K562 (cell line): ENCODE measurements at regions not wholly inside any gene's neighbourhood (a gene's known extent, or its start where the extent isn't known, plus 50 kb on each side); places are given as distances from the start of the nearest gene placed in this dataset.

Experiments used
- ATAC-seq: fragments of 200-7000 bp; cut with Tn5 transposase; 3 replicates; pipeline ENCODE4 v1.9.1; 2020; ENCODE audit warnings: moderate library complexity
- BruUV-seq: library from RNA; stranded (reverse); fragments of 400-500 nt; replicated peaks from 2 replicates; lab custom pipeline; 2021; lab: Mats Ljungman, UMichigan
- CTCF ChIA-PET: fragments of 300-600 bp; formaldehyde crosslinking; extraction: SDS; loops from one replicate; lab custom pipeline; 2021; ENCODE audit warnings: low intra/inter-chr PET ratio; lab: Yijun Ruan, JAX
- POLR2A ChIA-PET: fragments of 300-600, 350-650 bp; sonication (Branson Sonifier 250); formaldehyde crosslinking; extraction: SDS; loops from one replicate; lab custom pipeline; 2021; ENCODE audit warnings: antibody characterized with exemption, inconsistent platforms; lab: Yijun Ruan, JAX
- DNase-seq, 4 experiments: peaks; one replicate each; pipeline versions ENCODE4 v3.0.0 to v3.0.0-alpha.2; 2011 to 2018; ENCODE audit warnings: low spot score in 3 of 4, mixed read lengths in 3 of 4; ENCODE audit errors: extremely low read depth in 1 of 4
- FAIRE-seq: peaks from 2 replicates; lab custom pipeline; 2011; peaks lifted over from hg19 to GRCh38; lab: Jason Lieb, UNC
- H2AFZ ChIP-seq: 2 replicates; pipeline ENCODE4 v1.6.0; 2011; ENCODE audit warnings: low read depth, low read length, control low read depth, inconsistent platforms
- H3K27ac ChIP-seq: fragments of 200-600 bp; 3 replicates; pipeline ENCODE4 v1.8.0; 2011; ENCODE audit warnings: low read depth, mild to moderate bottlenecking, control low read depth, inconsistent platforms, low read length, moderate library complexity, mixed read lengths; ENCODE audit errors: extremely low read depth
- H3K27me3 ChIP-seq, 2 experiments: fragments of 300-600 bp in 1 of 2; 2 replicates in 1 of 2; 3 replicates in 1 of 2; pipeline versions ENCODE4 v1.6.0 to v1.8.0; 2011; ENCODE audit warnings: inconsistent platforms in 2 of 2, low read length in 2 of 2, mild to moderate bottlenecking in 1 of 2, mixed read lengths in 1 of 2, moderate library complexity in 1 of 2; ENCODE audit not compliant: control insufficient read depth in 2 of 2, insufficient read depth in 2 of 2
- H3K36me3 ChIP-seq: fragments of 300-600 bp; 3 replicates; pipeline ENCODE4 v1.8.0; 2011; ENCODE audit warnings: mild to moderate bottlenecking, low read length, inconsistent platforms; ENCODE audit not compliant: control insufficient read depth, insufficient read depth
- H3K4me1 ChIP-seq, 2 experiments: fragments of 200-600 bp in 1 of 2; replicated peaks in 1 of 2; 2 replicates in 1 of 2; 3 replicates in 1 of 2; pipeline versions ENCODE4 v1.5.1 to v1.8.0; 2011; ENCODE audit warnings: inconsistent platforms in 2 of 2, low read length in 2 of 2, mild to moderate bottlenecking in 1 of 2, mixed read lengths in 1 of 2, moderate library complexity in 1 of 2; ENCODE audit not compliant: control insufficient read depth in 2 of 2, insufficient read depth in 2 of 2
- H3K4me2 ChIP-seq: 2 replicates; pipeline ENCODE4 v1.6.1; 2011; ENCODE audit warnings: low read length, control low read depth, inconsistent platforms, mixed read lengths; ENCODE audit not compliant: insufficient read depth
- H3K4me3 ChIP-seq: fragments of 200-600 bp; sonication (generic), shearing (Covaris generic); 2 replicates; pipeline ENCODE4 v1.5.1; 2016; ENCODE audit warnings: control low read depth, inconsistent platforms
- H3K79me2 ChIP-seq: fragments of 200-600 bp; 3 replicates; pipeline ENCODE4 v1.8.0; 2011; ENCODE audit warnings: low read length, inconsistent platforms; ENCODE audit not compliant: control insufficient read depth, insufficient read depth
- H3K9ac ChIP-seq, 2 experiments: 2 replicates each; pipeline versions ENCODE4 v1.6.0 to v1.6.1; 2011; ENCODE audit warnings: low read depth in 2 of 2, low read length in 2 of 2, control low read depth in 1 of 2, inconsistent platforms in 1 of 2, mild to moderate bottlenecking in 1 of 2, mixed read lengths in 1 of 2; ENCODE audit not compliant: insufficient read depth in 1 of 2
- H3K9me1 ChIP-seq: one replicate; pipeline ENCODE4 v1.6.0; 2011; ENCODE audit warnings: inconsistent platforms, mild to moderate bottlenecking, low read length, moderate library complexity; ENCODE audit not compliant: control insufficient read depth, insufficient read depth
- H3K9me3 ChIP-seq: replicated peaks from 2 replicates; pipeline ENCODE4 v1.5.1; 2011; ENCODE audit warnings: low read depth, low read length, inconsistent platforms; ENCODE audit not compliant: control insufficient read depth, insufficient read depth
- H4K20me1 ChIP-seq: replicated peaks from 2 replicates; pipeline ENCODE4 v1.6.1; 2011; ENCODE audit warnings: low read length, inconsistent platforms, mixed read lengths; ENCODE audit not compliant: control insufficient read depth, insufficient read depth
- ASH1L ChIP-seq: fragments of 450-650 bp; IDR thresholded peaks from 2 replicates; pipeline ENCODE4 v1.6.1; 2018; ENCODE audit warnings: borderline replicate concordance, mild to moderate bottlenecking, low read depth; ENCODE audit not compliant: partially characterized antibody
- CBFA2T3 ChIP-seq: fragments of 450-650 bp; IDR thresholded peaks from 2 replicates; pipeline ENCODE4 v1.6.1; 2017
- FOXK2 ChIP-seq, 2 experiments: fragments of 450-650 bp; IDR thresholded peaks in 1 of 2; conservative IDR thresholded peaks in 1 of 2; 2 replicates each; pipeline ENCODE4 v1.6.1; 2016; ENCODE audit warnings: low read depth in 2 of 2, mild to moderate bottlenecking in 1 of 2
- JUND ChIP-seq, 2 experiments: IDR thresholded peaks; 2 replicates in 1 of 2; 3 replicates in 1 of 2; pipeline ENCODE4 v1.6.1; 2011; ENCODE audit warnings: borderline replicate concordance in 2 of 2, low read depth in 2 of 2, low read length in 2 of 2, improper control_type of control experiment in 1 of 2, missing biosample characterization in 1 of 2, missing genetic modification characterization in 1 of 2, missing genetic modification reagents in 1 of 2
- NFIC ChIP-seq: fragments of 450-650 bp; IDR thresholded peaks from 2 replicates; pipeline ENCODE4 v1.6.1; 2017; ENCODE audit warnings: mild to moderate bottlenecking, inconsistent platforms
- RUNX1 ChIP-seq: sonication (generic); IDR thresholded peaks from 2 replicates; pipeline ENCODE4 v1.6.1; 2016; ENCODE audit warnings: antibody characterized with exemption, low read depth
- SIRT6 ChIP-seq: IDR thresholded peaks from one replicate; pipeline ENCODE4 v1.6.1; 2012; ENCODE audit warnings: low read depth, mild to moderate bottlenecking, control low read depth, inconsistent platforms, low read length, moderate library complexity
- SNIP1 ChIP-seq: fragments of 450-650 bp; IDR thresholded peaks from 2 replicates; pipeline ENCODE4 v1.7.1; 2017; ENCODE audit warnings: low read depth, mild to moderate bottlenecking
- TCF7 ChIP-seq: sonication (generic); IDR thresholded peaks from 2 replicates; pipeline ENCODE4 v1.6.1; 2016; ENCODE audit warnings: antibody characterized with exemption, borderline replicate concordance
- ZNF274 ChIP-seq: IDR thresholded peaks from 2 replicates; pipeline ENCODE4 v1.6.1; 2011; ENCODE audit warnings: low read depth, mild to moderate bottlenecking, low read length, moderate library complexity, borderline replicate concordance
- ZNF436 ChIP-seq: fragments of 250-450, 450-650 bp; sonication (Bioruptor Pico); formaldehyde crosslinking; IDR thresholded peaks from 2 replicates; pipeline ENCODE4 v1.7.0; 2020; ENCODE audit warnings: mild to moderate bottlenecking
- WGBS: fragments of 100-300 bp; shearing (Covaris generic); methylation state at CpG from one replicate; pipeline ENCODE4 v1.1.6; 2016; ENCODE audit warnings: low coverage, mixed read lengths; ENCODE audit not compliant: insufficient coverage; ENCODE audit errors: missing lambda C conversion rate; 5-methylcytosine and 5-hydroxymethylcytosine counted together
- in situ Hi-C: fragments of 300-500 bp; cut with MboI; formaldehyde crosslinking; loops from 4 replicates; pipeline ENCODE4 v1.15.0; 2018; ENCODE audit warnings: inconsistent platforms, mixed read lengths
- intact Hi-C: fragments of 100-400 bp; cut with micrococcal nuclease; formaldehyde crosslinking; loops from 2 replicates; pipeline ENCODE4 v1.14.2; 2022
- TF ChIP-seq, protein P1 (sequence below), 3 experiments: IDR thresholded peaks in 2 of 3; conservative IDR thresholded peaks in 1 of 3; 2 replicates each; pipeline ENCODE4 v1.5.1; 2011 to 2012; ENCODE audit warnings: low read length in 3 of 3, mild to moderate bottlenecking in 3 of 3, control low read depth in 2 of 3, improper control_type of control experiment in 1 of 3, inconsistent platforms in 1 of 3, low read depth in 1 of 3, mixed read lengths in 1 of 3, moderate library complexity in 1 of 3; ENCODE audit not compliant: insufficient read depth in 2 of 3
- TF ChIP-seq, protein P2 (sequence below): fragments of 450-650 bp; IDR thresholded peaks from 2 replicates; pipeline ENCODE4 v1.6.1; 2017; ENCODE audit warnings: mild to moderate bottlenecking, moderate library complexity
- TF ChIP-seq, protein P3 (sequence below): fragments of 450-650 bp; IDR thresholded peaks from one replicate; pipeline ENCODE4 v1.6.1; 2018; ENCODE audit warnings: mild to moderate bottlenecking, moderate library complexity; ENCODE audit not compliant: partially characterized antibody

DNA sequence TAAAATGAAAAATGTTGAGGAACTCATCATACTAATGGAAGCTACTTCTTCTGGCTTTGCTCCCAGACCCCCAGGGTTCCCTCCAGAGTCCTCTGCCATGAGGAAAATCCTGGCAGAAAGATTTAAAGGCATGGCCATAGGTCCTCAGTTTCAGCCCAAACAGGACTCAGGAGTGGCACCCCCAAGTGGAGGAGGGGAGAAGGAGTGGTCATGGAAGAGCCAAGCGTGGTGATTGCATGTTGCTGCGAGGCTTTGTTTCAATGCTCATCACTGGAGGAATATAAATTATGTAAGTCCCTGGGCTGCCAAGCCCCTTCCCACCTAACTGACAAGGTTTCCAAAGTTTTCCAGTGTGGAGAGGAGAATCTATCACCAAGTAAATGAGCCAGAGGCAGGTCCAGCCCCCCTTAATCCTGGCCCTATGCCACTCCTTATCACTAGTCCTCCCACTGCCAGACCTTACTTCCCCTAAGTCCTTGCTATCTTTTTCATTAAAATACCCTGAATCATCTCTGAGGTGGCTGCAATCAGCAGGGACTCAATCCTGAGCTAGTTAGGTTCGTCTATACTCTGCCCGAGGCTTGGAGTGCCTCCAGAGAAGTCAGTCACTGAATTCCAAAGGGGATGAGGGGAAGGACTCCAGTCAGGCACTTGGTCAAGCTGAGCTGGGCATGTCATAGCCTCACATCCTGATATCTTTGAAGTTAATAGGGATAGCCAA lies 70.7 kb upstream of the TAF1L start (continued):
- TF ChIP-seq, protein P1, sequence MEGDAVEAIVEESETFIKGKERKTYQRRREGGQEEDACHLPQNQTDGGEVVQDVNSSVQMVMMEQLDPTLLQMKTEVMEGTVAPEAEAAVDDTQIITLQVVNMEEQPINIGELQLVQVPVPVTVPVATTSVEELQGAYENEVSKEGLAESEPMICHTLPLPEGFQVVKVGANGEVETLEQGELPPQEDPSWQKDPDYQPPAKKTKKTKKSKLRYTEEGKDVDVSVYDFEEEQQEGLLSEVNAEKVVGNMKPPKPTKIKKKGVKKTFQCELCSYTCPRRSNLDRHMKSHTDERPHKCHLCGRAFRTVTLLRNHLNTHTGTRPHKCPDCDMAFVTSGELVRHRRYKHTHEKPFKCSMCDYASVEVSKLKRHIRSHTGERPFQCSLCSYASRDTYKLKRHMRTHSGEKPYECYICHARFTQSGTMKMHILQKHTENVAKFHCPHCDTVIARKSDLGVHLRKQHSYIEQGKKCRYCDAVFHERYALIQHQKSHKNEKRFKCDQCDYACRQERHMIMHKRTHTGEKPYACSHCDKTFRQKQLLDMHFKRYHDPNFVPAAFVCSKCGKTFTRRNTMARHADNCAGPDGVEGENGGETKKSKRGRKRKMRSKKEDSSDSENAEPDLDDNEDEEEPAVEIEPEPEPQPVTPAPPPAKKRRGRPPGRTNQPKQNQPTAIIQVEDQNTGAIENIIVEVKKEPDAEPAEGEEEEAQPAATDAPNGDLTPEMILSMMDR (IDR thresholded peaks at IDR 0.05 in 2 of 3, conservative IDR thresholded peaks at IDR 0.05 in 1 of 3; ENCODE audit: insufficient read depth in 2 of 3, low read depth in 1 of 3, low read length in 3 of 3) = no peak
- TF ChIP-seq ASH1L = no peak
- TF ChIP-seq NFIC = 0 out of 2 replicates have a peak, but pooled peaks have one; percentile 38
- TF ChIP-seq CBFA2T3 = peak; percentile 15; the same call in 1 of the 2 replicates
- TF ChIP-seq, protein P2, sequence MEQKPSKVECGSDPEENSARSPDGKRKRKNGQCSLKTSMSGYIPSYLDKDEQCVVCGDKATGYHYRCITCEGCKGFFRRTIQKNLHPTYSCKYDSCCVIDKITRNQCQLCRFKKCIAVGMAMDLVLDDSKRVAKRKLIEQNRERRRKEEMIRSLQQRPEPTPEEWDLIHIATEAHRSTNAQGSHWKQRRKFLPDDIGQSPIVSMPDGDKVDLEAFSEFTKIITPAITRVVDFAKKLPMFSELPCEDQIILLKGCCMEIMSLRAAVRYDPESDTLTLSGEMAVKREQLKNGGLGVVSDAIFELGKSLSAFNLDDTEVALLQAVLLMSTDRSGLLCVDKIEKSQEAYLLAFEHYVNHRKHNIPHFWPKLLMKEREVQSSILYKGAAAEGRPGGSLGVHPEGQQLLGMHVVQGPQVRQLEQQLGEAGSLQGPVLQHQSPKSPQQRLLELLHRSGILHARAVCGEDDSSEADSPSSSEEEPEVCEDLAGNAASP = no peak

DNA sequence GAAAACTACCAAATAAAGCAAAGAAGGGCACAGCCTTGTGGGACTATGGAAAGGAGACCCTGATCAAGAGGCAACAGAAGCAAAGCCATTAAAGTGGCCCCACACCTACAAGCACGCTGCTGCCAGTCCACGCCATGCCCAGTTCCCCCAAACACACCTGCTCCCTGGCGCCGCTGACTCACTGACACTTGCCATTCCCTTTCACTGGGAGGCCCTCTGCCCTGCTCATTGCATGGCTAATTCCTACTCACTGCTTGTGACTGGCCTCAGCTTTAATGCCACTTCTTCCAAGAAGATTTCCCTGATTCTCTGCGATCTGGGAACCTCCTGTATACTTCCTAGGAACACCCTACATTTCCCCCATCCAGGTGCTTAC lies 71.2 kb upstream of the TAF1L start:
- in situ Hi-C loops = no loop called here
- 0% methylated on average over 5 of the region's 5 CpGs for WGBS
- ATAC-seq (no peak), FAIRE-seq (no peak), DNase-seq (no peak)
- intact Hi-C loops = loop anchor here (10.0 kb wide), 1 partner anchor 122 kb away; no protein-coding TSS in a partner anchor
- ChIA-PET POLR2A (no interaction called here), CTCF (no interaction called here)
- Histone ChIP-seq H3K27me3 (no peaks in the 10 kb centered on the region), H3K27ac (no peak overlapping the region), H3K9ac (no peak overlapping the region), H3K79me2 (no peaks in the 10 kb centered on the region), H3K4me2 (no peak overlapping the region), H3K36me3 (no peaks in the 10 kb centered on the region), H3K9me1 (no peaks in the 10 kb centered on the region), H4K20me1 (no peaks in the 10 kb centered on the region), H2AFZ (no peak overlapping the region), H3K9me3 (no peaks in the 10 kb centered on the region), H3K4me3 (no peak overlapping the region), H3K4me1 (no peaks in the 10 kb centered on the region; a peak in 3 of 5 replicates)
- TF ChIP-seq SIRT6 (no peak), ZNF436 (no peak), TCF7 (no peak), SNIP1 (no peak), ZNF274 (no peak), JUND (IDR thresholded peaks at IDR 0.05; ENCODE audit: borderline replicate concordance, low read depth, low read length) (no peak), JUND (tag; IDR thresholded peaks at IDR 0.05; ENCODE audit: borderline replicate concordance, low read depth, low read length) (no peak), FOXK2 (conservative IDR thresholded peaks at IDR 0.05 in 1 of 2, IDR thresholded peaks at IDR 0.05 in 1 of 2; ENCODE audit: low read depth in 2 of 2) (no peak), RUNX1 (no peak)
- TF ChIP-seq, protein P3, sequence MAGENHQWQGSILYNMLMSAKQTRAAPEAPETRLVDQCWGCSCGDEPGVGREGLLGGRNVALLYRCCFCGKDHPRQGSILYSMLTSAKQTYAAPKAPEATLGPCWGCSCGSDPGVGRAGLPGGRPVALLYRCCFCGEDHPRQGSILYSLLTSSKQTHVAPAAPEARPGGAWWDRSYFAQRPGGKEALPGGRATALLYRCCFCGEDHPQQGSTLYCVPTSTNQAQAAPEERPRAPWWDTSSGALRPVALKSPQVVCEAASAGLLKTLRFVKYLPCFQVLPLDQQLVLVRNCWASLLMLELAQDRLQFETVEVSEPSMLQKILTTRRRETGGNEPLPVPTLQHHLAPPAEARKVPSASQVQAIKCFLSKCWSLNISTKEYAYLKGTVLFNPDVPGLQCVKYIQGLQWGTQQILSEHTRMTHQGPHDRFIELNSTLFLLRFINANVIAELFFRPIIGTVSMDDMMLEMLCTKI = no peak
- BruUV-seq = no TSS peak
